GM21390 (cell line): ENCODE measurements at regions not wholly inside any gene's neighbourhood (a gene's known extent, or its start where the extent isn't known, plus 50 kb on each side); places are given as distances from the start of the nearest gene placed in this dataset.
"Not testable (repeated sequence)": the region's sequence is repeated elsewhere in the genome, so short reads cannot be mapped to it uniquely, and the experiment has no call there.

Source experiments
- ATAC-seq: cut with Tn5 transposase; IDR thresholded peaks from one replicate; pipeline ENCODE4 v1.9.1; 2021; ENCODE audit not compliant: unreplicated experiment

GRCh38 chr13:24992946-24993345 is 103.0 kb upstream of the PABPC3 start:
- ATAC-seq: not testable (repeated sequence)

- peak; percentile 77 for ATAC-seq
Measured at GRCh38 chr13:24995225-24995804, 100.6 kb upstream of the PABPC3 start.

GRCh38 chr13:24997367-24997967 is 98.5 kb upstream of the PABPC3 start:
- ATAC-seq: no peak

- no peak for ATAC-seq
Measured at GRCh38 chr13:24998433-24998832, 97.5 kb upstream of the PABPC3 start.

GRCh38 chr13:25001476-25002206 is 94.3 kb upstream of the PABPC3 start:
- ATAC-seq: no peak

- ATAC-seq: not testable (repeated sequence)
Measured at GRCh38 chr13:25002311-25002710, 93.6 kb upstream of the PABPC3 start.

GRCh38 chr13:25004489-25004888 is 91.4 kb upstream of the PABPC3 start:
- not testable (repeated sequence) for ATAC-seq

GRCh38 chr13:25005050-25005497 is 90.9 kb upstream of the PABPC3 start:
- ATAC-seq: not testable (repeated sequence)

- ATAC-seq: not testable (repeated sequence)
Measured at GRCh38 chr13:25007389-25007788, 88.5 kb upstream of the PABPC3 start.

GRCh38 chr13:25014398-25014973 is 81.5 kb upstream of the PABPC3 start:
- not testable (repeated sequence) for ATAC-seq

GRCh38 chr13:25017176-25017575 is 78.8 kb upstream of the PABPC3 start:
- not testable (repeated sequence) for ATAC-seq

GRCh38 chr13:25017808-25018728 is 77.9 kb upstream of the PABPC3 start:
- not testable (repeated sequence) for ATAC-seq

GRCh38 chr13:25018729-25019115 is 77.2 kb upstream of the PABPC3 start:
- ATAC-seq: no peak

- not testable (repeated sequence) for ATAC-seq
Measured at GRCh38 chr13:25019741-25020140, 76.2 kb upstream of the PABPC3 start.

GRCh38 chr13:25024175-25024574 is 71.8 kb upstream of the PABPC3 start:
- no peak for ATAC-seq

GRCh38 chr13:25032160-25032559 is 63.8 kb upstream of the PABPC3 start:
- ATAC-seq: no peak

- ATAC-seq: no peak
Measured at GRCh38 chr13:25034173-25034572, 61.8 kb upstream of the PABPC3 start.

- no peak for ATAC-seq
Measured at GRCh38 chr13:25037057-25037813, 58.7 kb upstream of the PABPC3 start.

GRCh38 chr13:25042151-25042865 is 53.6 kb upstream of the PABPC3 start:
- no peak for ATAC-seq
